ENCODE measurements at regions not wholly inside any gene's neighbourhood (a gene's known extent, or its start where the extent isn't known, plus 50 kb on each side); places are given as distances from the start of the nearest gene placed in this dataset.

DNA sequence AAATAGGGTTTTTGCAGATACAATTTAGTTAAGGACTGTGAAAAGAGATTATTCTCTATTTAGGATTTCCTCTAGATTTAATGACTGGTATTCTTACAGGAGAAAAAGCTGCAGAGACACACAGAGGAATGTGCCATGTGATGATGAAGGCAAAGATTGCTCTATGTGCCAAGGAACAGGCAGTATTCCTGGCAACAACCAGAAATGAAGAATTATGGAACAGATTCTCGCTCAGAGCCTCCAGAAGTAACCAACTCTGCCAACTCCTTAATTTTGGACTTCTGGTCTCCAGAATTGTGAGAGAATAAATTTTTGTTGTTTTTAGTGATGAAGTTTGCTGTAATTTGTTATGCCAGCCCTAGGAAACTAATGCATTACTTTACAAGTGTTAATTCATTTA, 307.6 kb upstream of the SEMA3A start:
- no peak for TF ChIP-seq SUZ12 (IDR thresholded peaks at IDR 0.05)
- no peak for TF ChIP-seq ZNF384 (IDR thresholded peaks at IDR 0.05)
- no peak for TF ChIP-seq TARDBP (IDR thresholded peaks at IDR 0.05)
- TF ChIP-seq FOXM1 (IDR thresholded peaks at IDR 0.05; ENCODE audit: borderline replicate concordance) = no peak
- TF ChIP-seq SP1 (IDR thresholded peaks at IDR 0.05) = no peak

All from HEK293T (cell line).